ENCODE measurements at regions not wholly inside any gene's neighbourhood (a gene's known extent, or its start where the extent isn't known, plus 50 kb on each side); places are given as distances from the start of the nearest gene placed in this dataset.

GRCh38 chr18:76203552-76203951 is 291.5 kb downstream of the ZNF516 start:
- Mint-ChIP-seq H3K9me3 (peaks cover 7% of the 10 kb centered on the region), H3K36me3 (no peaks in the 10 kb centered on the region), H3K4me3 (no peak overlapping the region), H3K27ac (no peak overlapping the region), H3K4me1 (ENCODE audit: low read depth in 2 of 2) (no peaks in the 10 kb centered on the region), H3K27me3 (peaks cover 32 to 40% of the 10 kb centered on the region in 2 donors)
- ATAC-seq: no peak
- no peak for DNase-seq (ENCODE audit: low spot score)

GRCh38 chr18:76202322-76202721 is 292.7 kb downstream of the ZNF516 start:
- ATAC-seq (no peak), DNase-seq (ENCODE audit: low spot score) (no peak)
- H3K27ac Mint-ChIP-seq: no peak overlapping the region
- peaks cover 7% of the 10 kb centered on the region for H3K9me3 Mint-ChIP-seq
- peaks cover 32 to 45% of the 10 kb centered on the region in 2 donors for H3K27me3 Mint-ChIP-seq
- no peaks in the 10 kb centered on the region for H3K4me1 Mint-ChIP-seq (ENCODE audit: low read depth in 2 of 2)
- H3K4me3 Mint-ChIP-seq: no peak overlapping the region
- no peaks in the 10 kb centered on the region for H3K36me3 Mint-ChIP-seq

- H3K27ac Mint-ChIP-seq: no peak overlapping the region
- no peak for ATAC-seq
- peaks cover 17 to 42% of the 10 kb centered on the region in 2 donors for H3K27me3 Mint-ChIP-seq
- H3K9me3 Mint-ChIP-seq: no peaks in the 10 kb centered on the region
- H3K36me3 Mint-ChIP-seq: no peaks in the 10 kb centered on the region
- H3K4me3 Mint-ChIP-seq: no peak overlapping the region
- DNase-seq (ENCODE audit: low spot score): no peak
- H3K4me1 Mint-ChIP-seq (ENCODE audit: low read depth in 2 of 2): no peaks in the 10 kb centered on the region
Measured at GRCh38 chr18:76195601-76196000, 299.4 kb downstream of the ZNF516 start.

GRCh38 chr18:76188097-76188496 is 306.9 kb downstream of the ZNF516 start:
- no peak for ATAC-seq
- H3K27ac Mint-ChIP-seq: no peak overlapping the region

GRCh38 chr18:76179257-76179656 is 315.8 kb downstream of the ZNF516 start:
- H3K9me3 Mint-ChIP-seq: no peaks in the 10 kb centered on the region
- peaks cover 2 to 19% of the 10 kb centered on the region in 2 donors for H3K27me3 Mint-ChIP-seq
- H3K27ac Mint-ChIP-seq: no peak overlapping the region
- H3K4me1 Mint-ChIP-seq (ENCODE audit: low read depth in 2 of 2): peaks cover 0 to 3% of the 10 kb centered on the region in 2 donors
- DNase-seq (ENCODE audit: low spot score): no peak
- ATAC-seq: no peak
- H3K4me3 Mint-ChIP-seq: no peak overlapping the region
- no peaks in the 10 kb centered on the region for H3K36me3 Mint-ChIP-seq

More at GRCh38 chr18:76188097-76188496, 306.9 kb downstream of the ZNF516 start:
- Mint-ChIP-seq H3K27me3 (peaks cover 13 to 23% of the 10 kb centered on the region in 2 donors), H3K4me1 (ENCODE audit: low read depth in 2 of 2) (no peaks in the 10 kb centered on the region), H3K36me3 (no peaks in the 10 kb centered on the region), H3K4me3 (no peak overlapping the region), H3K9me3 (no peaks in the 10 kb centered on the region)
- no peak for DNase-seq (ENCODE audit: low spot score)

GRCh38 chr18:76177160-76177559 is 317.9 kb downstream of the ZNF516 start:
- no peaks in the 10 kb centered on the region for H3K36me3 Mint-ChIP-seq
- peaks cover 0 to 5% of the 10 kb centered on the region in 2 donors for H3K4me1 Mint-ChIP-seq (ENCODE audit: low read depth in 2 of 2)
- no peak for ATAC-seq
- DNase-seq (ENCODE audit: low spot score): no peak
- no peak overlapping the region for H3K27ac Mint-ChIP-seq
- peaks cover 2 to 25% of the 10 kb centered on the region in 2 donors for H3K27me3 Mint-ChIP-seq
- H3K4me3 Mint-ChIP-seq: no peak overlapping the region
- H3K9me3 Mint-ChIP-seq: no peaks in the 10 kb centered on the region

- Mint-ChIP-seq H3K27ac (no peak overlapping the region), H3K36me3 (no peaks in the 10 kb centered on the region), H3K4me3 (no peak overlapping the region), H3K9me3 (no peaks in the 10 kb centered on the region), H3K4me1 (ENCODE audit: low read depth in 2 of 2) (peaks cover 0 to 5% of the 10 kb centered on the region in 2 donors), H3K27me3 (peaks cover 5 to 23% of the 10 kb centered on the region in 2 donors)
- no peak for DNase-seq (ENCODE audit: low spot score)
- ATAC-seq: no peak
Measured at GRCh38 chr18:76174451-76174850, 320.6 kb downstream of the ZNF516 start.

- Mint-ChIP-seq H3K4me3 (no peak overlapping the region), H3K9me3 (no peaks in the 10 kb centered on the region), H3K27ac (no peak overlapping the region), H3K36me3 (no peaks in the 10 kb centered on the region), H3K4me1 (ENCODE audit: low read depth in 2 of 2) (peaks cover 0 to 2% of the 10 kb centered on the region in 2 donors), H3K27me3 (peaks cover 10 to 12% of the 10 kb centered on the region in 2 donors)
- ATAC-seq (no peak), DNase-seq (ENCODE audit: low spot score) (no peak)
Measured at GRCh38 chr18:76169733-76170132, 325.3 kb downstream of the ZNF516 start.

- Mint-ChIP-seq H3K4me1 (ENCODE audit: low read depth in 2 of 2) (no peaks in the 10 kb centered on the region), H3K36me3 (no peaks in the 10 kb centered on the region), H3K9me3 (no peaks in the 10 kb centered on the region), H3K27ac (no peak overlapping the region), H3K27me3 (peaks cover 6 to 13% of the 10 kb centered on the region in 2 donors), H3K4me3 (no peak overlapping the region)
- DNase-seq (ENCODE audit: low spot score) (no peak), ATAC-seq (no peak)
Measured at GRCh38 chr18:76167845-76168621, 327.0 kb downstream of the ZNF516 start.

GRCh38 chr18:76167410-76167809 is 327.6 kb downstream of the ZNF516 start:
- Mint-ChIP-seq H3K27ac (no peak overlapping the region), H3K27me3 (peaks cover 5 to 13% of the 10 kb centered on the region in 2 donors), H3K4me1 (ENCODE audit: low read depth in 2 of 2) (no peaks in the 10 kb centered on the region), H3K4me3 (no peak overlapping the region), H3K36me3 (no peaks in the 10 kb centered on the region), H3K9me3 (no peaks in the 10 kb centered on the region)
- DNase-seq (ENCODE audit: low spot score) (no peak), ATAC-seq (no peak)

- Mint-ChIP-seq H3K27me3 (peaks cover 5 to 10% of the 10 kb centered on the region in 2 donors), H3K27ac (no peak overlapping the region), H3K4me1 (ENCODE audit: low read depth in 2 of 2) (no peaks in the 10 kb centered on the region), H3K4me3 (no peak overlapping the region), H3K36me3 (no peaks in the 10 kb centered on the region), H3K9me3 (no peaks in the 10 kb centered on the region)
- ATAC-seq (no peak), DNase-seq (ENCODE audit: low spot score) (no peak)
Measured at GRCh38 chr18:76162886-76163285, 332.2 kb downstream of the ZNF516 start.

GRCh38 chr18:76161983-76162382 is 333.1 kb downstream of the ZNF516 start:
- Mint-ChIP-seq H3K27ac (no peak overlapping the region), H3K27me3 (peaks cover 5 to 10% of the 10 kb centered on the region in 2 donors), H3K4me3 (no peak overlapping the region), H3K36me3 (no peaks in the 10 kb centered on the region), H3K4me1 (ENCODE audit: low read depth in 2 of 2) (no peaks in the 10 kb centered on the region), H3K9me3 (no peaks in the 10 kb centered on the region)
- no peak for DNase-seq (ENCODE audit: low spot score)
- ATAC-seq: no peak

- Mint-ChIP-seq H3K4me1 (ENCODE audit: low read depth in 2 of 2) (no peaks in the 10 kb centered on the region), H3K9me3 (no peaks in the 10 kb centered on the region), H3K27me3 (peaks cover 7 to 17% of the 10 kb centered on the region in 2 donors), H3K36me3 (no peaks in the 10 kb centered on the region), H3K4me3 (no peak overlapping the region), H3K27ac (no peak overlapping the region)
- DNase-seq (ENCODE audit: low spot score) (no peak), ATAC-seq (no peak)
Measured at GRCh38 chr18:76153691-76154090, 341.4 kb downstream of the ZNF516 start.

- DNase-seq (ENCODE audit: low spot score) (no peak), ATAC-seq (no peak)
- Mint-ChIP-seq H3K4me1 (ENCODE audit: low read depth in 2 of 2) (no peaks in the 10 kb centered on the region), H3K36me3 (no peaks in the 10 kb centered on the region), H3K9me3 (no peaks in the 10 kb centered on the region), H3K27me3 (peaks cover 7 to 8% of the 10 kb centered on the region in 2 donors), H3K4me3 (no peak overlapping the region), H3K27ac (no peak overlapping the region)
Measured at GRCh38 chr18:76149734-76150133, 345.3 kb downstream of the ZNF516 start.
